GM21528 (cell line): ENCODE measurements at regions not wholly inside any gene's neighbourhood (a gene's known extent, or its start where the extent isn't known, plus 50 kb on each side); places are given as distances from the start of the nearest gene placed in this dataset.

ENCODE experiments used
- ATAC-seq: cut with Tn5 transposase; IDR thresholded peaks from one replicate; pipeline ENCODE4 v1.9.1; 2021; ENCODE audit warnings: mild to moderate bottlenecking, moderate library complexity; ENCODE audit not compliant: unreplicated experiment, low FRiP score

GRCh38 chr4:160143574-160143973 is 1040.7 kb downstream of the RAPGEF2 start:
- ATAC-seq: no peak

GRCh38 chr4:160159457-160159856 is 1056.6 kb downstream of the RAPGEF2 start:
- ATAC-seq: no peak

- no peak for ATAC-seq
Measured at GRCh38 chr4:160161026-160161425, 1058.1 kb downstream of the RAPGEF2 start.

GRCh38 chr4:160175064-160175643 is 1072.3 kb downstream of the RAPGEF2 start:
- no peak for ATAC-seq

GRCh38 chr4:160180211-160180610 is 1077.3 kb downstream of the RAPGEF2 start:
- ATAC-seq: no peak

- ATAC-seq: no peak
Measured at GRCh38 chr4:160182727-160183126, 1079.8 kb downstream of the RAPGEF2 start.

- no peak for ATAC-seq
Measured at GRCh38 chr4:160184884-160185283, 1082.0 kb downstream of the RAPGEF2 start.

GRCh38 chr4:160193787-160194186 is 1090.9 kb downstream of the RAPGEF2 start:
- ATAC-seq: no peak

GRCh38 chr4:160194716-160195115 is 1091.8 kb downstream of the RAPGEF2 start:
- no peak for ATAC-seq

GRCh38 chr4:160202802-160203201 is 1099.9 kb downstream of the RAPGEF2 start:
- no peak for ATAC-seq

- no peak for ATAC-seq
Measured at GRCh38 chr4:160212078-160212477, 1109.2 kb downstream of the RAPGEF2 start.

- no peak for ATAC-seq
Measured at GRCh38 chr4:160213366-160213765, 1110.5 kb downstream of the RAPGEF2 start.

GRCh38 chr4:160217352-160217751 is 1114.5 kb downstream of the RAPGEF2 start:
- ATAC-seq: no peak

GRCh38 chr4:160224049-160224448 is 1121.2 kb downstream of the RAPGEF2 start:
- ATAC-seq: no peak

GRCh38 chr4:160233141-160233540 is 1130.3 kb downstream of the RAPGEF2 start:
- no peak for ATAC-seq

GRCh38 chr4:160235285-160235684 is 1132.4 kb downstream of the RAPGEF2 start:
- no peak for ATAC-seq

- ATAC-seq: no peak
Measured at GRCh38 chr4:160235771-160236170, 1132.9 kb downstream of the RAPGEF2 start.

GRCh38 chr4:160238790-160239189 is 1135.9 kb downstream of the RAPGEF2 start:
- no peak for ATAC-seq

GRCh38 chr4:160247091-160247656 is 1144.3 kb downstream of the RAPGEF2 start:
- no peak for ATAC-seq

- no peak for ATAC-seq
Measured at GRCh38 chr4:160251522-160252170, 1148.8 kb downstream of the RAPGEF2 start.

GRCh38 chr4:160257318-160257717 is 1154.4 kb downstream of the RAPGEF2 start:
- no peak for ATAC-seq

GRCh38 chr4:160265014-160265413 is 1162.1 kb downstream of the RAPGEF2 start:
- no peak for ATAC-seq
